Adrenal gland (tissue), 9 donors: ENCODE measurements at regions not wholly inside any gene's neighbourhood (a gene's known extent, or its start where the extent isn't known, plus 50 kb on each side); places are given as distances from the start of the nearest gene placed in this dataset.
"Not testable (repeated sequence)": the region's sequence is repeated elsewhere in the genome, so short reads cannot be mapped to it uniquely, and the experiment has no call there.

ENCODE experiments used
- DNase-seq, 7 donors: peaks; one replicate each; pipeline ENCODE4 v3.0.0-alpha.2; 2019 to 2020
- H3K27ac ChIP-seq, 5 donors: fragments of 200-600 bp; sonication (generic) in 4 of 5; 1 replicate in 3 of 5; 2 replicates in 2 of 5; pipeline versions ENCODE4 v1.5.1 to v1.8.0; 2016 to 2020; ENCODE audit warnings: mild to moderate bottlenecking in 1 of 5
- H3K27me3 ChIP-seq: fragments of 200-600 bp; 2 replicates; pipeline ENCODE4 v1.8.0; 2021
- H3K36me3 ChIP-seq, 2 donors: fragments of 200-600 bp; replicated peaks in 1 of 2; 1 replicate in 1 of 2; 2 replicates in 1 of 2; pipeline versions ENCODE4 v1.5.1 to v1.8.0; 2018 to 2022
- H3K4me1 ChIP-seq, 2 donors: fragments of 200-600 bp; replicated peaks in 1 of 2; 1 replicate in 1 of 2; 2 replicates in 1 of 2; pipeline versions ENCODE4 v1.5.1 to v1.8.0; 2018 to 2021
- H3K4me3 ChIP-seq, 4 donors: fragments of 200-600 bp; sonication (generic) in 3 of 4; one replicate each; pipeline ENCODE4 v1.5.1; 2016 to 2018
- H3K9me3 ChIP-seq, 3 donors: fragments of 200-600 bp; sonication (generic) in 1 of 3; replicated peaks in 1 of 3; 1 replicate in 2 of 3; 2 replicates in 1 of 3; pipeline versions ENCODE4 v1.5.1 to v1.8.0; 2016 to 2021
- CTCF ChIP-seq, 6 experiments: fragments of 450-650 bp in 4 of 6; fragments of 200-600 bp in 2 of 6; sonication (generic) in 1 of 6; IDR thresholded peaks; 1 replicate in 5 of 6; 2 replicates in 1 of 6; pipeline versions ENCODE4 v1.5.1 to v1.8.0; 2016 to 2021; ENCODE audit warnings: antibody characterized with exemption in 6 of 6, mild to moderate bottlenecking in 2 of 6, moderate library complexity in 1 of 6
- WGBS, 4 donors: extraction: QIAGEN DNeasy Blood & Tissue Kit in 2 of 4; methylation state at CpG; one replicate each; pipeline versions ENCODE4 v1.1.5 to v1.1.7; 2013 to 2017; 5-methylcytosine and 5-hydroxymethylcytosine counted together
- intact Hi-C, 2 donors: fragments of 100-400 bp; cut with DNase I; formaldehyde crosslinking; loops; one replicate each; pipeline versions ENCODE4 v1.14.1 to v1.15.0; 2022 to 2023
- donor health status: healthy with polysubstance abuse.
- donor health status: Bipolar disorder and iron deficiency.
- donor health status: DM: yes; HTN: yes; CAD: no.
- donor health status: DM: no; HTN: no; CAD: no.
- donor health status: DM: no; HTN: no; CAD: no.

- peak in 2 of 6 experiments; percentile 19 to 23 for TF ChIP-seq CTCF (IDR thresholded peaks at IDR 0.05)
- H3K4me1 ChIP-seq, intact Hi-C loops, H3K4me3 ChIP-seq, H3K27me3 ChIP-seq, DNase-seq, H3K27ac ChIP-seq, H3K36me3 ChIP-seq, H3K9me3 ChIP-seq: not testable (repeated sequence)
- 29 to 76% (median 67%) methylated on average over 1 to 4 of the region's 5 CpGs for WGBS, 4 donors
Measured at GRCh38 chr11:71746263-71746662, 86.7 kb upstream of the DEFB108B start.

- H3K36me3 ChIP-seq, intact Hi-C loops, H3K4me1 ChIP-seq, H3K27me3 ChIP-seq, H3K9me3 ChIP-seq: not testable (repeated sequence)
- Histone ChIP-seq H3K4me3 (peak overlapping the region in 1 of 4 donors; percentile 8), H3K27ac (peak overlapping the region in 2 of 5 donors; percentile 45 to 57)
- 20 to 23% (median 22%) methylated on average over 14 of the region's 14 CpGs for WGBS, 4 donors
- peak; percentile 16 to 59 (median 47) for DNase-seq
Measured at GRCh38 chr11:71748965-71749620, 83.9 kb upstream of the DEFB108B start.

- H3K4me3 ChIP-seq, H3K36me3 ChIP-seq, DNase-seq, intact Hi-C loops, H3K9me3 ChIP-seq, H3K27me3 ChIP-seq, H3K4me1 ChIP-seq, H3K27ac ChIP-seq: not testable (repeated sequence)
- 75 to 77% (median 76%) methylated on average over 6 to 11 of the region's 11 CpGs for WGBS, 4 donors
Measured at GRCh38 chr11:71750908-71751307, 82.1 kb upstream of the DEFB108B start.

GRCh38 chr11:71764695-71765491 is 68.1 kb upstream of the DEFB108B start:
- H3K27ac ChIP-seq, result peak overlapping the region in 1 of 5 donors; percentile 65
- H3K4me1 ChIP-seq, intact Hi-C loops, H3K27me3 ChIP-seq, H3K9me3 ChIP-seq, H3K36me3 ChIP-seq, H3K4me3 ChIP-seq: not testable (repeated sequence)
- DNase-seq, result peak in 6 of 7 donors; percentile 36 to 81 (median 46)
- WGBS, 4 donors, result 35 to 47% (median 44%) methylated on average over 13 to 20 of the region's 20 CpGs

GRCh38 chr11:71767016-71767415 is 66.0 kb upstream of the DEFB108B start:
- H3K9me3 ChIP-seq, H3K4me1 ChIP-seq, DNase-seq, intact Hi-C loops, H3K27ac ChIP-seq, H3K27me3 ChIP-seq, H3K4me3 ChIP-seq, H3K36me3 ChIP-seq: not testable (repeated sequence)
- 56 to 75% (median 65%) methylated on average over 1 to 4 of the region's 5 CpGs for WGBS, 4 donors

- H3K9me3 ChIP-seq, H3K27ac ChIP-seq, intact Hi-C loops, DNase-seq, H3K27me3 ChIP-seq, H3K4me3 ChIP-seq, H3K4me1 ChIP-seq, H3K36me3 ChIP-seq: not testable (repeated sequence)
- WGBS, 4 donors, result 78 to 89% (median 87%) methylated on average over 12 of the region's 12 CpGs
Measured at GRCh38 chr11:71772193-71772592, 60.8 kb upstream of the DEFB108B start.
